GM06990 (cell line): ENCODE measurements at regions not wholly inside any gene's neighbourhood (a gene's known extent, or its start where the extent isn't known, plus 50 kb on each side); places are given as distances from the start of the nearest gene placed in this dataset.

Experiments
- DNase-seq: peaks from one replicate; pipeline ENCODE4 v3.0.0-alpha.2; 2011; ENCODE audit not compliant: insufficient read length; ENCODE audit errors: extremely low read depth
- H3K27me3 ChIP-seq: replicated peaks from 2 replicates; pipeline ENCODE4 v1.6.0; 2011; ENCODE audit warnings: low read length; ENCODE audit not compliant: control insufficient read depth, insufficient read depth
- H3K36me3 ChIP-seq: 2 replicates; pipeline ENCODE4 v1.5.1; 2011; ENCODE audit warnings: low read length; ENCODE audit not compliant: control insufficient read depth, insufficient read depth
- H3K4me3 ChIP-seq: replicated peaks from 2 replicates; pipeline ENCODE4 v1.5.1; 2011; ENCODE audit warnings: low read depth, mild to moderate bottlenecking, control low read depth, low read length
- TF ChIP-seq, protein P1 (sequence below): IDR thresholded peaks from 2 replicates; pipeline ENCODE4 v1.5.1; 2011; ENCODE audit warnings: low read length, control low read depth, mild to moderate bottlenecking, inconsistent platforms; ENCODE audit not compliant: insufficient read depth, poor library complexity, severe bottlenecking

DNA sequence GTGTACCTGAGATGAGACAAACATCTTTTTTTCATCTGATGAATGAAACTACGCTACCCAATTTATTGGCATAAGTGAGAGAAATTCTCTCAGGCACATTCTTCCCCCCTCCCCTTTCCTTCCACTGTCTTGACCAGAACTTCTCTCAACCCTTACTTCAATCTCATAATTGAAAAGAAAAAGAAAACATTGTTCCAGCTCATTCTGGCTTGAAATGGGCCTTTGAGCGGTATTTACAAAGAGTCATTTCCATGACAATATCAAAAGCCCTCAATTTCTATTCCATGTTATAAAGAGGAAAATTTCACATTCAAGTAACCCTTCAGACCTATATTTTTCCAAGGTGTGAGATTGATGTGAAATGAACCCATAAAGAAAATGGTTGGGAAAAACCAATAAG lies 145.9 kb downstream of the PCSK1 start:
- no peak for DNase-seq
- Histone ChIP-seq H3K4me3 (no peak overlapping the region), H3K27me3 (no peaks in the 10 kb centered on the region), H3K36me3 (no peaks in the 10 kb centered on the region)
- TF ChIP-seq, protein P1, sequence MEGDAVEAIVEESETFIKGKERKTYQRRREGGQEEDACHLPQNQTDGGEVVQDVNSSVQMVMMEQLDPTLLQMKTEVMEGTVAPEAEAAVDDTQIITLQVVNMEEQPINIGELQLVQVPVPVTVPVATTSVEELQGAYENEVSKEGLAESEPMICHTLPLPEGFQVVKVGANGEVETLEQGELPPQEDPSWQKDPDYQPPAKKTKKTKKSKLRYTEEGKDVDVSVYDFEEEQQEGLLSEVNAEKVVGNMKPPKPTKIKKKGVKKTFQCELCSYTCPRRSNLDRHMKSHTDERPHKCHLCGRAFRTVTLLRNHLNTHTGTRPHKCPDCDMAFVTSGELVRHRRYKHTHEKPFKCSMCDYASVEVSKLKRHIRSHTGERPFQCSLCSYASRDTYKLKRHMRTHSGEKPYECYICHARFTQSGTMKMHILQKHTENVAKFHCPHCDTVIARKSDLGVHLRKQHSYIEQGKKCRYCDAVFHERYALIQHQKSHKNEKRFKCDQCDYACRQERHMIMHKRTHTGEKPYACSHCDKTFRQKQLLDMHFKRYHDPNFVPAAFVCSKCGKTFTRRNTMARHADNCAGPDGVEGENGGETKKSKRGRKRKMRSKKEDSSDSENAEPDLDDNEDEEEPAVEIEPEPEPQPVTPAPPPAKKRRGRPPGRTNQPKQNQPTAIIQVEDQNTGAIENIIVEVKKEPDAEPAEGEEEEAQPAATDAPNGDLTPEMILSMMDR, result no peak

DNA sequence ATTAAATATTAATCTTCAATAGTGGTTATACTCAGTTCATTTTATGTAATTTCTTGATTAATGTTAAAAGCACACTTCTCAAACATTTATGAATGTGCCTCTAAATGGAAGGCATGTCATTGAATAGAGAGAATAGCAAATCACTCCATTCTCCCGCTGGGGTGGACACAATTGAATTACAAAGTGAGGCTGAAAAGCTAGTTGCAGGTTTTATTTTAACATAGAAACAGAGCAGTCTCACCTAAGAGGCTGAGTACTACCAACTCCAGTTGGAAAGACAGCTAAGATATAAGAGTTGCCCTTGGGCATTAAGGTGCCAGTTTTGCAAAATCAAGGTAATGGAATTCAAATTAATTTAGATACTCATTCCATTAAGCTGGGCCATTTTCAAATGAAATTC lies 147.2 kb downstream of the PCSK1 start:
- Histone ChIP-seq H3K36me3 (no peaks in the 10 kb centered on the region), H3K4me3 (no peak overlapping the region), H3K27me3 (no peaks in the 10 kb centered on the region)
- no peak for DNase-seq
- TF ChIP-seq, protein P1, result no peak

DNA sequence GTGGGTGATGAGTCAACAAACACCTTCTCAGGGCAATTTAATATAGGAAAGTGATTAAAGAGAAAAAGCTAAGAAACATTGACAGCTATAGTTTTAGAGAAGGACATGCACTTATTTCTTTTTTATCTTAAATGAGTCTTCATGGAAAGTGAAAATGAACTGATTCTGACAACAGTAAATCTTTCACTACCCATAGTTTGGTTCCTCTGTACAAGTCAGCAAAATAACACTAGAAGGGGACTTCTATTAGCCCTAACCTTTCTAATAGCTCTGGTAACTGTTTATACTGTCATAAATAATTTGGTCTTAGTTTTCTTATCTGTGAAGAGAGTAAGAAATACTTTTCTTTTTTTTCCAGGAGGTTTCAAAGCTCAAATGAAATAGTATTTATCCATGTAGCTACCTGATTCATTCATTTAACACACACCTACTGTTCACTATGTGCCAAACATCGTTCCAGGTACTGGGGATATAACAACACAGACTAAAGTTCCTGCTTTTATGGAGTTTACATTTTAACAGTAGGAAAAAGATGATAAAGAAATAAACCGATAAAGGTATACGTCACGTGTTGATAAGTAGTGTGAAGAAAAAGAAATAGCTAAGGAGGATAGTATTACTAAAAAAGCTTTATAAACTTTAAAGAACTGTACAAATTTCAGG lies 148.2 kb downstream of the PCSK1 start:
- Histone ChIP-seq H3K27me3 (no peaks in the 10 kb centered on the region), H3K4me3 (no peak overlapping the region), H3K36me3 (no peaks in the 10 kb centered on the region)
- TF ChIP-seq, protein P1, result no peak
- DNase-seq, result no peak

DNA sequence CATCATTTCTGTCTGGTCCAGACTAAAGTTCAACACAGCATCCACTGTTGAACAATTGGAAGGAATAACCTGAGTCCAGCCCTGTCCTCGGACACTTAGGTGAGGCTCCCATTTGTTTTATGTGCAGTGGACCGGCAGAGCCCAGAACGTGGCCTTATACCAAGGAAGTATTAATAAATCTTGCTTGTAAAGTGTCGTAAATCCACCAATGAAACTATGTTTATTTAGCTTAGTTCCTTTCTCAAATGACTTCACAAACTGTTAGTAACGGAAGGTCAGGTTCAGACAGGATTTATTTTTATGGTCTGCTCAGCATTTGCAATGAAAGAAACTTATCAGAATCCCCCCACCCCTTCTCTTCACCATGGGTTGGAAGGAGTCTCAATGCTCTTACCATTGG lies 149.5 kb downstream of the PCSK1 start:
- no peak overlapping the region for H3K4me3 ChIP-seq

DNA sequence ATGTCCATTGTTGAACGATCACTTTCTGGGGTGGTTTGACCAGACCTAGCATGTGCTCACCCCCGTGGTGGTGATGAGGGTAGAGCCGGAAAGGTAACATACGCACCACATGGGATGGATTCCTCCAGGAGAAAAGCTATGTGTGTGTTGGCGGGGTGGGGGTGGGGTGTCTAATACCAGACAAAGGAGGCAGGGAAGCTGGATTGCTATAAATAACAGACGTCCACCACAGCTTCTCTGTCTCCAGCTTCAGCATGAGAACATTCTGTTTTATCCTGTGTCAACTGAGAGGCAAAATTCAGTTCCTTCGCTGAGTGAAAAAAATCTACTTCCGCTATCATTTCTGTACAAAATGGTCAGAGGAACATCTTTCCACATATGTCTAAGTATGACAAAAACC lies 151.0 kb downstream of the PCSK1 start:
- no peaks in the 10 kb centered on the region for H3K36me3 ChIP-seq
- H3K4me3 ChIP-seq, result no peak overlapping the region
- DNase-seq, result no peak
- H3K27me3 ChIP-seq, result no peaks in the 10 kb centered on the region
- TF ChIP-seq, protein P1, result no peak

More for the DNA sequence above, 149.5 kb downstream of the PCSK1 start:
- no peaks in the 10 kb centered on the region for H3K36me3 ChIP-seq
- TF ChIP-seq, protein P1, result no peak
- no peaks in the 10 kb centered on the region for H3K27me3 ChIP-seq
- DNase-seq, result no peak

DNA sequence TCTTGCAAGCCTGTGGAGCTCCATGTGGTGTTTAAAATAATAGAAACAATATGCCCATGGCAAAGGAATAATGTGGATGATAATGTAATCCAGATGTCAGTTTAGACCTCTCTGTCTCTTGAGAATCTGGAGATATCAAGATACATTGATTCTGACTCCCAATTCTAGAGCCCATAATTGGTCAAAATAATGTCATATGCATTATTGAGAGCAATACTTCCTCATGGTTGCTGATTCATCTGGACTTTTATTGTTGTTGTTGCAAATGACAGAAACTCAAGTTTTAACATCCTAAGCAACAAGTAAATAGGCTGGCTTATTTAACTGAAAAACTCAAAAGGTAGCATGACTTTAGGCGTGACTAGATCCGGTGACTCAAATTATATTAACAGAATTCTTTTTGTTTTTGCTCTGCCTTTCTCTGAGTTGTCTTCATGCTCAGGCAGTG lies 152.1 kb downstream of the PCSK1 start:
- Histone ChIP-seq H3K27me3 (no peaks in the 10 kb centered on the region), H3K4me3 (no peak overlapping the region), H3K36me3 (no peaks in the 10 kb centered on the region)
- no peak for DNase-seq
- TF ChIP-seq, protein P1, result no peak
